GM23338 (cell line): ENCODE measurements at regions not wholly inside any gene's neighbourhood (a gene's known extent, or its start where the extent isn't known, plus 50 kb on each side); places are given as distances from the start of the nearest gene placed in this dataset.

Source experiments
- ATAC-seq: fragments of 200-7000 bp; cut with Tn5 transposase; 3 replicates; pipeline ENCODE4 v1.9.1; 2020
- DNase-seq: peaks from one replicate; pipeline ENCODE4 v3.0.0-alpha.2; 2015; ENCODE audit warnings: low spot score
- H2AFZ ChIP-seq: fragments of 200-600 bp; sonication (generic); 2 replicates; pipeline ENCODE4 v1.8.0; 2016; ENCODE audit warnings: antibody characterized with exemption, mild to moderate bottlenecking, moderate library complexity
- H3F3A ChIP-seq: fragments of 200-600 bp; sonication (generic); replicated peaks from 2 replicates; pipeline ENCODE4 v1.8.0; 2017; ENCODE audit warnings: antibody characterized with exemption, mixed run types, low read depth
- H3K27ac ChIP-seq: fragments of 200-600 bp; sonication (generic); 2 replicates; pipeline ENCODE4 v1.6.1; 2016; ENCODE audit warnings: low read depth
- H3K27me3 ChIP-seq: fragments of 200-600 bp; sonication (generic); 2 replicates; pipeline ENCODE4 v1.8.0; 2016; ENCODE audit warnings: mild to moderate bottlenecking, mixed run types, moderate library complexity; ENCODE audit not compliant: insufficient read depth
- H3K36me3 ChIP-seq: fragments of 200-600 bp; sonication (generic); 2 replicates; pipeline ENCODE4 v1.8.0; 2016; ENCODE audit warnings: mild to moderate bottlenecking; ENCODE audit not compliant: insufficient read depth
- H3K4me1 ChIP-seq: fragments of 200-600 bp; sonication (generic); 2 replicates; pipeline ENCODE4 v1.8.0; 2016; ENCODE audit warnings: mild to moderate bottlenecking, moderate library complexity; ENCODE audit not compliant: insufficient read depth
- H3K4me2 ChIP-seq: fragments of 200-600 bp; sonication (generic); 2 replicates; pipeline ENCODE4 v1.7.1; 2017; ENCODE audit warnings: mixed run types
- H3K4me3 ChIP-seq: fragments of 200-600 bp; sonication (generic); 2 replicates; pipeline ENCODE4 v1.6.1; 2016; ENCODE audit warnings: mixed run types
- H3K79me2 ChIP-seq: fragments of 200-600 bp; sonication (generic); replicated peaks from 2 replicates; pipeline ENCODE4 v1.8.0; 2017; ENCODE audit warnings: mild to moderate bottlenecking; ENCODE audit not compliant: insufficient read depth
- H3K9me2 ChIP-seq: fragments of 200-600 bp; sonication (generic); 2 replicates; pipeline ENCODE4 v1.8.0; 2017; ENCODE audit not compliant: insufficient read depth
- H4K20me1 ChIP-seq: fragments of 200-600 bp; sonication (generic); replicated peaks from 2 replicates; pipeline ENCODE4 v1.8.0; 2017; ENCODE audit warnings: mild to moderate bottlenecking; ENCODE audit not compliant: insufficient read depth
- H3K27ac Mint-ChIP-seq: 2 replicates; pipeline ENCODE4 v1.8.0; 2020; ENCODE audit warnings: inconsistent platforms, mild to moderate bottlenecking, moderate library complexity, mixed read lengths
- H3K27me3 Mint-ChIP-seq: 3 replicates; pipeline ENCODE4 v1.8.0; 2022; ENCODE audit warnings: low read depth, mild to moderate bottlenecking, moderate library complexity, mixed read lengths, inconsistent platforms; ENCODE audit not compliant: insufficient read depth, poor library complexity
- H3K36me3 Mint-ChIP-seq: 3 replicates; pipeline ENCODE4 v1.8.0; 2021; ENCODE audit warnings: low read depth, mild to moderate bottlenecking, inconsistent platforms, moderate library complexity, mixed read lengths
- H3K4me1 Mint-ChIP-seq: 3 replicates; pipeline ENCODE4 v1.8.0; 2020; ENCODE audit warnings: mild to moderate bottlenecking, inconsistent platforms, mixed read lengths
- H3K4me3 Mint-ChIP-seq: 3 replicates; pipeline ENCODE4 v1.8.0; 2021; ENCODE audit warnings: moderate library complexity, mild to moderate bottlenecking, inconsistent platforms, mixed read lengths
- H3K9me3 Mint-ChIP-seq: 3 replicates; pipeline ENCODE4 v1.8.0; 2020; ENCODE audit warnings: moderate library complexity, mild to moderate bottlenecking, inconsistent platforms, mixed read lengths
- CREB1 ChIP-seq: fragments of 250-450 bp; sonication (Bioruptor Pico); IDR thresholded peaks from 2 replicates; pipeline ENCODE4 v1.5.0; 2020; ENCODE audit warnings: low read depth, mild to moderate bottlenecking, moderate library complexity
- CTCF ChIP-seq, 2 experiments: fragments of 200-600 bp in 1 of 2; sonication (generic) in 1 of 2; conservative IDR thresholded peaks; 2 replicates each; pipeline versions ENCODE4 v1.5.1 to v1.6.1; 2016 to 2017; ENCODE audit warnings: antibody characterized with exemption in 2 of 2, low read depth in 2 of 2, mild to moderate bottlenecking in 2 of 2, moderate library complexity in 1 of 2
- ETS1 ChIP-seq: IDR thresholded peaks from 2 replicates; pipeline ENCODE4 v1.6.1; 2016; ENCODE audit warnings: antibody characterized with exemption
- EZH2 ChIP-seq: fragments of 200-600 bp; sonication (generic); IDR thresholded peaks from one replicate; pipeline ENCODE4 v1.8.0; 2017; ENCODE audit warnings: antibody characterized with exemption, mild to moderate bottlenecking, low read depth; ENCODE audit not compliant: unreplicated experiment
- EZH2phosphoT487 ChIP-seq: fragments of 200-600 bp; sonication (generic); IDR thresholded peaks from one replicate; pipeline ENCODE4 v1.8.1; 2018; ENCODE audit warnings: antibody characterized with exemption; ENCODE audit not compliant: unreplicated experiment
- JUNB ChIP-seq: IDR thresholded peaks from one replicate; pipeline ENCODE4 v1.6.1; 2016; ENCODE audit warnings: antibody characterized with exemption; ENCODE audit not compliant: unreplicated experiment
- NANOG ChIP-seq: IDR thresholded peaks from 2 replicates; pipeline ENCODE4 v1.6.1; 2016; ENCODE audit warnings: antibody characterized with exemption, borderline replicate concordance
- POLR2AphosphoS5 ChIP-seq: IDR thresholded peaks from 2 replicates; pipeline ENCODE4 v1.6.1; 2016; ENCODE audit warnings: antibody characterized with exemption, low read depth
- REST ChIP-seq: IDR thresholded peaks from one replicate; pipeline ENCODE4 v1.6.1; 2018; ENCODE audit warnings: antibody characterized with exemption; ENCODE audit not compliant: unreplicated experiment
- STAT1 ChIP-seq: IDR thresholded peaks from one replicate; pipeline ENCODE4 v1.6.1; 2016; ENCODE audit warnings: antibody characterized with exemption; ENCODE audit not compliant: unreplicated experiment
- ZNF114 ChIP-seq: fragments of 250-450 bp; sonication (Bioruptor Pico); IDR thresholded peaks from 2 replicates; pipeline ENCODE4 v1.5.0; 2020; ENCODE audit warnings: mild to moderate bottlenecking, moderate library complexity
- ZNF331 ChIP-seq: fragments of 250-450 bp; sonication (Bioruptor Pico); IDR thresholded peaks from 2 replicates; pipeline ENCODE4 v1.5.0; 2020; ENCODE audit warnings: low read depth, mild to moderate bottlenecking, moderate library complexity
- ZNF462 ChIP-seq: fragments of 250-450 bp; sonication (Bioruptor Pico); IDR thresholded peaks from 2 replicates; pipeline ENCODE4 v1.5.0; 2020; ENCODE audit warnings: mild to moderate bottlenecking, moderate library complexity

GRCh38 chr2:12313445-12314126, 403.1 kb upstream of the TRIB2 start:
- peak overlapping the region; percentile 76; the same call in 1 of the 2 replicates for H2AFZ ChIP-seq
- H3K4me2 ChIP-seq: peak overlapping the region; percentile 52; the same call in 1 of the 2 replicates
- Mint-ChIP-seq H3K27me3 (peaks cover 2% of the 10 kb centered on the region), H3K4me3 (no peak overlapping the region), H3K9me3 (no peaks in the 10 kb centered on the region; the same call in 2 of the 3 replicates), H3K4me1 (peaks cover 27% of the 10 kb centered on the region), H3K27ac (no peak overlapping the region; the same call in 1 of the 2 replicates), H3K36me3 (no peaks in the 10 kb centered on the region; the same call in 2 of the 3 replicates)
- H3F3A ChIP-seq: peaks cover 6% of the 10 kb centered on the region; the same call in 1 of the 2 replicates
- peak overlapping the region; percentile 83; the same call in 1 of the 2 replicates for H3K27ac ChIP-seq
- DNase-seq: peak; percentile 17
- H3K27me3 ChIP-seq: no peaks in the 10 kb centered on the region
- peaks cover 14% of the 10 kb centered on the region; the same call in 1 of the 2 replicates for H3K9me2 ChIP-seq
- peaks cover 8% of the 10 kb centered on the region for H3K4me1 ChIP-seq
- no peak overlapping the region for H3K4me3 ChIP-seq
- no peak for TF ChIP-seq ZNF114 (CRISPR knock-in tag)
- no peak for TF ChIP-seq EZH2phosphoT487
- TF ChIP-seq ZNF331: no peak
- TF ChIP-seq CREB1 (CRISPR knock-in tag): no peak
- no peak for TF ChIP-seq ZNF462
- no peak for TF ChIP-seq ETS1
- no peak for TF ChIP-seq REST
- no peak for TF ChIP-seq POLR2AphosphoS5
- TF ChIP-seq NANOG: no peak
- TF ChIP-seq EZH2: no peak
- TF ChIP-seq STAT1: no peak
- TF ChIP-seq CTCF (conservative IDR thresholded peaks at IDR 0.05; ENCODE audit: low read depth in 2 of 2): no peak
- no peak for TF ChIP-seq JUNB
- ATAC-seq: no peak; the same call in 2 of the 3 replicates
- H3K36me3 ChIP-seq: no peaks in the 10 kb centered on the region
- no peaks in the 10 kb centered on the region for H4K20me1 ChIP-seq
- H3K79me2 ChIP-seq: no peaks in the 10 kb centered on the region
